Caco-2 (cell line): ENCODE measurements at regions not wholly inside any gene's neighbourhood (a gene's known extent, or its start where the extent isn't known, plus 50 kb on each side); places are given as distances from the start of the nearest gene placed in this dataset.

ENCODE experiments used
- BruUV-seq: library from RNA; stranded (reverse); fragments of 400-500 nt; replicated peaks from 2 replicates; lab custom pipeline; 2021; lab: Mats Ljungman, UMichigan
- CTCF ChIA-PET: fragments of 300-600 bp; sonication (Branson Sonifier 250); formaldehyde crosslinking; loops from one replicate; lab custom pipeline; 2022; ENCODE audit warnings: antibody characterized with exemption; lab: Charles Lee
- POLR2A ChIA-PET: fragments of 300-600 bp; sonication (Branson Sonifier 250); formaldehyde crosslinking; loops from one replicate; lab custom pipeline; 2022; ENCODE audit warnings: antibody characterized with exemption; lab: Charles Lee
- DNase-seq, 2 experiments: peaks; one replicate each; pipeline versions ENCODE4 v3.0.0 to v3.0.0-alpha.2; 2020 to 2022
- H3K27me3 ChIP-seq: replicated peaks from 2 replicates; pipeline ENCODE4 v1.6.0; 2011; ENCODE audit warnings: low read length; ENCODE audit not compliant: control insufficient read depth, insufficient read depth
- H3K36me3 ChIP-seq: 2 replicates; pipeline ENCODE4 v1.5.1; 2011; ENCODE audit warnings: low read length; ENCODE audit not compliant: control insufficient read depth, insufficient read depth
- H3K4me1 ChIP-seq: fragments of 250-450 bp; sonication (Bioruptor Pico); 2 replicates; pipeline ENCODE4 v1.5.1; 2020; ENCODE audit warnings: mild to moderate bottlenecking
- H3K4me3 ChIP-seq: 2 replicates; pipeline ENCODE4 v1.5.1; 2011; ENCODE audit warnings: low read depth, mild to moderate bottlenecking, control low read depth, low read length
- H3K9me3 ChIP-seq: fragments of 250-450 bp; sonication (Bioruptor Pico); 2 replicates; pipeline ENCODE4 v1.5.1; 2020; ENCODE audit warnings: mild to moderate bottlenecking, moderate library complexity
- H3K27ac Mint-ChIP-seq: one replicate; pipeline ENCODE4 v1.8.0; 2022; ENCODE audit warnings: mixed read lengths; ENCODE audit not compliant: unreplicated experiment
- H3K27me3 Mint-ChIP-seq: one replicate; pipeline ENCODE4 v1.8.0; 2022; ENCODE audit warnings: mixed read lengths; ENCODE audit not compliant: insufficient read depth, unreplicated experiment
- H3K36me3 Mint-ChIP-seq: one replicate; pipeline ENCODE4 v1.8.0; 2022; ENCODE audit warnings: mild to moderate bottlenecking, mixed read lengths; ENCODE audit not compliant: insufficient read depth, unreplicated experiment
- H3K4me1 Mint-ChIP-seq: one replicate; pipeline ENCODE4 v1.8.0; 2022; ENCODE audit warnings: low read depth, mixed read lengths; ENCODE audit not compliant: unreplicated experiment
- H3K4me3 Mint-ChIP-seq: one replicate; pipeline ENCODE4 v1.8.0; 2022; ENCODE audit warnings: mild to moderate bottlenecking, moderate library complexity, mixed read lengths; ENCODE audit not compliant: unreplicated experiment
- H3K9me3 Mint-ChIP-seq: one replicate; pipeline ENCODE4 v1.8.0; 2022; ENCODE audit warnings: mixed read lengths; ENCODE audit not compliant: unreplicated experiment
- intact Hi-C: fragments of 100-400 bp; cut with micrococcal nuclease; formaldehyde crosslinking; loops from one replicate; pipeline ENCODE4 v1.10.0; 2022; ENCODE audit not compliant: unreplicated experiment
- TF ChIP-seq, protein P1 (sequence below), 2 experiments: fragments of 200-600 bp in 1 of 2; IDR thresholded peaks; 1 replicate in 1 of 2; 2 replicates in 1 of 2; pipeline versions ENCODE4 v1.5.1 to v1.8.0; 2011 to 2022; ENCODE audit warnings: antibody characterized with exemption in 1 of 2, control low read depth in 1 of 2, inconsistent platforms in 1 of 2, low read depth in 1 of 2, low read length in 1 of 2, mild to moderate bottlenecking in 1 of 2, moderate library complexity in 1 of 2; ENCODE audit not compliant: insufficient read depth in 1 of 2, severe bottlenecking in 1 of 2, unreplicated experiment in 1 of 2

DNA sequence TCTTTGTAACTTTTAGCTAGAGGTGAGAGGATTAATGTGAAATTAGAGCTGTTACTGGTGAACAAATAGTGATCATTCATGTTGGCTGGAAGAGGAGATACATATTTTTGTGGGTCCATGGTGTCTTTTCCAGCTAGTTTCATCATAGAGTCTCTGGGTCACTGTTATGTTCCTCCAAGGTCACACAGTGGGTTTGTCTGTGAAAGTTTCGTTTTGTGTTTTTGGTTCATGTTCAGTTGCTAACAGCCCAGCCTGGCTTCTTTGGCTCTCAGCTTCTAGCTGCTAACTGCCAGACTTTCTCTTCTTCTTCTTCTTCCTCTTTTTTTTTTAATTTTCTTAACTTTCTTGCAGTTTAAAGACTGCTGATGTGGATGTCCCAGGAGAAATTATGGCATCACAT lies 480.0 kb upstream of the SYT4 start:
- no peaks in the 10 kb centered on the region for H3K27me3 Mint-ChIP-seq
- no peaks in the 10 kb centered on the region for H3K9me3 Mint-ChIP-seq
- Histone ChIP-seq H3K9me3 (no peaks in the 10 kb centered on the region), H3K27me3 (no peaks in the 10 kb centered on the region), H3K4me3 (no peak overlapping the region), H3K36me3 (no peaks in the 10 kb centered on the region), H3K4me1 (no peaks in the 10 kb centered on the region)
- BruUV-seq: no TSS peak
- TF ChIP-seq, protein P1, sequence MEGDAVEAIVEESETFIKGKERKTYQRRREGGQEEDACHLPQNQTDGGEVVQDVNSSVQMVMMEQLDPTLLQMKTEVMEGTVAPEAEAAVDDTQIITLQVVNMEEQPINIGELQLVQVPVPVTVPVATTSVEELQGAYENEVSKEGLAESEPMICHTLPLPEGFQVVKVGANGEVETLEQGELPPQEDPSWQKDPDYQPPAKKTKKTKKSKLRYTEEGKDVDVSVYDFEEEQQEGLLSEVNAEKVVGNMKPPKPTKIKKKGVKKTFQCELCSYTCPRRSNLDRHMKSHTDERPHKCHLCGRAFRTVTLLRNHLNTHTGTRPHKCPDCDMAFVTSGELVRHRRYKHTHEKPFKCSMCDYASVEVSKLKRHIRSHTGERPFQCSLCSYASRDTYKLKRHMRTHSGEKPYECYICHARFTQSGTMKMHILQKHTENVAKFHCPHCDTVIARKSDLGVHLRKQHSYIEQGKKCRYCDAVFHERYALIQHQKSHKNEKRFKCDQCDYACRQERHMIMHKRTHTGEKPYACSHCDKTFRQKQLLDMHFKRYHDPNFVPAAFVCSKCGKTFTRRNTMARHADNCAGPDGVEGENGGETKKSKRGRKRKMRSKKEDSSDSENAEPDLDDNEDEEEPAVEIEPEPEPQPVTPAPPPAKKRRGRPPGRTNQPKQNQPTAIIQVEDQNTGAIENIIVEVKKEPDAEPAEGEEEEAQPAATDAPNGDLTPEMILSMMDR (IDR thresholded peaks at IDR 0.05; ENCODE audit: insufficient read depth in 1 of 2, low read depth in 1 of 2, low read length in 1 of 2, severe bottlenecking in 1 of 2, unreplicated experiment in 1 of 2): no peak
- no peak for DNase-seq
- no peak overlapping the region for H3K4me3 Mint-ChIP-seq
- POLR2A ChIA-PET: no interaction called here
- H3K27ac Mint-ChIP-seq: no peak overlapping the region
- intact Hi-C loops: no loop called here
- H3K36me3 Mint-ChIP-seq: no peaks in the 10 kb centered on the region
- no peaks in the 10 kb centered on the region for H3K4me1 Mint-ChIP-seq
- CTCF ChIA-PET: no interaction called here

DNA sequence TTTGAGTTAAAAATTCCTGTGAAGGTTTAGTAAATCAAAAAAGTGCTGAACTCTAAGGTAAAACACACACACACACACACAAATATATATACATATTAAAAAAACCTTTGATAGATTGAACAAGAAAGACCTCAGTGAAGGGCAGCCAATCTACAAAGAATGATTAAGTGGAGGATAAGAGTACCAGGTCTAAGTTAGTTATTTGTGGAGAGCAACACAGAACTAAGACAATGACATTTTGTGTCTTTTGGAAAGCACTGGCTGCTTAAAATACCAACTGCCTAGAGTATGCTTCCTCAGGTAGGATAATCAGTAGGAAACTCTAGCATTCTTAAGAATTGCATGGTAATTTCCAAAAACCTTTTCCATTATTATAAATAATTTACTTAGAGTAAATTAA lies 481.4 kb upstream of the SYT4 start:
- TF ChIP-seq, protein P1 (IDR thresholded peaks at IDR 0.05; ENCODE audit: insufficient read depth in 1 of 2, low read depth in 1 of 2, low read length in 1 of 2, severe bottlenecking in 1 of 2, unreplicated experiment in 1 of 2): no peak
- Mint-ChIP-seq H3K4me3 (no peak overlapping the region), H3K36me3 (no peaks in the 10 kb centered on the region), H3K9me3 (no peaks in the 10 kb centered on the region), H3K27me3 (no peaks in the 10 kb centered on the region), H3K27ac (no peak overlapping the region), H3K4me1 (no peaks in the 10 kb centered on the region)
- H3K36me3 ChIP-seq: no peaks in the 10 kb centered on the region
- no peaks in the 10 kb centered on the region for H3K4me1 ChIP-seq
- POLR2A ChIA-PET: no interaction called here
- BruUV-seq: no TSS peak
- no peak for DNase-seq
- no peak overlapping the region for H3K4me3 ChIP-seq
- CTCF ChIA-PET: no interaction called here
- H3K9me3 ChIP-seq: no peaks in the 10 kb centered on the region
- no peaks in the 10 kb centered on the region for H3K27me3 ChIP-seq
- intact Hi-C loops: no loop called here

DNA sequence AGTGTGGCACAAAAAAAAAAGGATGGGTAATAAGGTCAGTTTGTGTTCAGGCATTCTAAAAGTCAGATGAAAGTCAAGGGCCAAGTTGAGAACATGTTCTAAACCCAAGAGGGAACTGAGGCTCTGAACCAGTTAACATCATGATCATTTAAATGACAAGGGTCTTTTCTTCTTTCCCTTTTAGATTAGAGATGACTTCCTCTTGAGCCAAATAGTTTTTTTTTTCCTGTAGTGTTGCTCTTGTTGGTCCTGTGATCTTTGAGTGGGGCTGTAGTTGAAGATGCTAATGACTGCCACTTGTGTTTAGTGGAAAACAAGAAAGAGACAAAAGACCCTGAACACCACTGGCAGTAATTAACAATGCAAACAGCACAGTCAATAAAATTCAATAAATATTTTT lies 482.7 kb upstream of the SYT4 start:
- no peak overlapping the region for H3K4me3 ChIP-seq
- POLR2A ChIA-PET: no interaction called here
- TF ChIP-seq, protein P1 (IDR thresholded peaks at IDR 0.05; ENCODE audit: insufficient read depth in 1 of 2, low read depth in 1 of 2, low read length in 1 of 2, severe bottlenecking in 1 of 2, unreplicated experiment in 1 of 2): no peak
- Mint-ChIP-seq H3K4me1 (no peaks in the 10 kb centered on the region), H3K36me3 (no peaks in the 10 kb centered on the region), H3K9me3 (no peaks in the 10 kb centered on the region), H3K4me3 (no peak overlapping the region), H3K27ac (no peak overlapping the region), H3K27me3 (no peaks in the 10 kb centered on the region)
- H3K36me3 ChIP-seq: no peaks in the 10 kb centered on the region
- no TSS peak for BruUV-seq
- no peak for DNase-seq
- H3K27me3 ChIP-seq: no peaks in the 10 kb centered on the region
- H3K4me1 ChIP-seq: no peaks in the 10 kb centered on the region
- intact Hi-C loops: no loop called here
- CTCF ChIA-PET: no interaction called here
- H3K9me3 ChIP-seq: no peaks in the 10 kb centered on the region
